Esophagus muscularis mucosa (tissue), 2 donors: ENCODE measurements at regions not wholly inside any gene's neighbourhood (a gene's known extent, or its start where the extent isn't known, plus 50 kb on each side); places are given as distances from the start of the nearest gene placed in this dataset.

ENCODE experiments used
- EP300 ChIP-seq: sonication (generic); formaldehyde crosslinking; IDR thresholded peaks from one replicate; pipeline ENCODE4 v1.6.1; 2017; ENCODE audit warnings: antibody characterized with exemption
- POLR2A ChIP-seq: fragments of 450-650 bp; IDR thresholded peaks from one replicate; pipeline ENCODE4 v1.6.1; 2017; ENCODE audit warnings: antibody characterized with exemption, moderate library complexity, mild to moderate bottlenecking, low read depth

GRCh38 chr3:187612656-187613055 is 57.5 kb downstream of the SST start:
- TF ChIP-seq EP300 (no peak), POLR2A (no peak)
